ENCODE measurements at regions not wholly inside any gene's neighbourhood (a gene's known extent, or its start where the extent isn't known, plus 50 kb on each side); places are given as distances from the start of the nearest gene placed in this dataset.

- no peak overlapping the region for H3K4me3 ChIP-seq
- no peaks in the 10 kb centered on the region for H3K27me3 ChIP-seq
- no peak for DNase-seq
- H3K27ac ChIP-seq: no peak overlapping the region
- no peaks in the 10 kb centered on the region for H3K36me3 ChIP-seq
- H3K9me3 ChIP-seq: no peaks in the 10 kb centered on the region
- no peak for TF ChIP-seq POLR2AphosphoS5 (IDR thresholded peaks at IDR 0.05)
- no peak for TF ChIP-seq POLR2A (IDR thresholded peaks at IDR 0.05)
- TF ChIP-seq EP300 (IDR thresholded peaks at IDR 0.05): no peak
- TF ChIP-seq CTCF (IDR thresholded peaks at IDR 0.05): no peak
- H3K4me1 ChIP-seq: no peaks in the 10 kb centered on the region
- WGBS, 5 donors: 20 to 66% (median 47%) methylated on average over 1 of the region's 1 CpG
- intact Hi-C loops (cut with DNase I; ENCODE audit: low total_unique reads): no loop called here
These were observed 122.1 kb upstream of the CAND1 start for GRCh38 chr12:67147030-67147429.

GRCh38 chr12:67147447-67147846 is 121.7 kb upstream of the CAND1 start:
- Histone ChIP-seq H3K36me3 (no peaks in the 10 kb centered on the region), H3K27ac (no peak overlapping the region), H3K4me1 (no peaks in the 10 kb centered on the region), H3K27me3 (no peaks in the 10 kb centered on the region), H3K9me3 (no peaks in the 10 kb centered on the region), H3K4me3 (no peak overlapping the region)
- TF ChIP-seq CTCF (IDR thresholded peaks at IDR 0.05) (no peak), POLR2AphosphoS5 (IDR thresholded peaks at IDR 0.05) (no peak), EP300 (IDR thresholded peaks at IDR 0.05) (no peak), POLR2A (IDR thresholded peaks at IDR 0.05) (no peak)
- no peak for DNase-seq
- intact Hi-C loops (cut with DNase I; ENCODE audit: low total_unique reads): no loop called here

- DNase-seq: no peak
- intact Hi-C loops (cut with DNase I; ENCODE audit: low total_unique reads): no loop called here
- no peak overlapping the region for H3K4me3 ChIP-seq
- no peak overlapping the region for H3K27ac ChIP-seq
- H3K4me1 ChIP-seq: no peaks in the 10 kb centered on the region
- no peak for TF ChIP-seq POLR2AphosphoS5 (IDR thresholded peaks at IDR 0.05)
- no peak for TF ChIP-seq EP300 (IDR thresholded peaks at IDR 0.05)
- no peak for TF ChIP-seq CTCF (IDR thresholded peaks at IDR 0.05)
- TF ChIP-seq POLR2A (IDR thresholded peaks at IDR 0.05): no peak
- WGBS, 5 donors: 89 to 100% (median 98%) methylated on average over 1 of the region's 1 CpG
- H3K36me3 ChIP-seq: no peaks in the 10 kb centered on the region
- no peaks in the 10 kb centered on the region for H3K27me3 ChIP-seq
- H3K9me3 ChIP-seq: no peaks in the 10 kb centered on the region
These were observed 120.9 kb upstream of the CAND1 start for GRCh38 chr12:67148265-67148664.

GRCh38 chr12:67151886-67152285 is 117.3 kb upstream of the CAND1 start:
- H3K36me3 ChIP-seq: no peaks in the 10 kb centered on the region
- intact Hi-C loops (cut with DNase I; ENCODE audit: low total_unique reads): no loop called here
- DNase-seq: peak in 1 of 2 donors; percentile 56
- H3K27me3 ChIP-seq: no peaks in the 10 kb centered on the region
- H3K4me1 ChIP-seq: no peaks in the 10 kb centered on the region
- no peak for TF ChIP-seq POLR2AphosphoS5 (IDR thresholded peaks at IDR 0.05)
- TF ChIP-seq CTCF (IDR thresholded peaks at IDR 0.05): no peak
- TF ChIP-seq POLR2A (IDR thresholded peaks at IDR 0.05): no peak
- TF ChIP-seq EP300 (IDR thresholded peaks at IDR 0.05): no peak
- no peaks in the 10 kb centered on the region for H3K9me3 ChIP-seq
- H3K4me3 ChIP-seq: no peak overlapping the region
- no peak overlapping the region for H3K27ac ChIP-seq
- 70 to 84% (median 76%) methylated on average over 3 of the region's 3 CpGs for WGBS, 5 donors

All from stomach (tissue), 8 donors.